ENCODE measurements at regions not wholly inside any gene's neighbourhood (a gene's known extent, or its start where the extent isn't known, plus 50 kb on each side); places are given as distances from the start of the nearest gene placed in this dataset.

GRCh38 chr14:54278665-54279295 is 118.0 kb upstream of the CDKN3 start (continued):
- TF ChIP-seq CHD7 (IDR thresholded peaks at IDR 0.05; ENCODE audit: insufficient replicate concordance, low read length) (no peak), MAFK (IDR thresholded peaks at IDR 0.05; ENCODE audit: low read depth, low read length) (no peak)
